GM12872 (cell line): ENCODE measurements at regions not wholly inside any gene's neighbourhood (a gene's known extent, or its start where the extent isn't known, plus 50 kb on each side); places are given as distances from the start of the nearest gene placed in this dataset.

Experiments
- TF ChIP-seq, protein P1 (sequence below): IDR thresholded peaks from 3 replicates; pipeline ENCODE4 v1.5.1; 2011; ENCODE audit warnings: low read depth, mild to moderate bottlenecking, low read length, moderate library complexity; ENCODE audit not compliant: insufficient read depth

DNA sequence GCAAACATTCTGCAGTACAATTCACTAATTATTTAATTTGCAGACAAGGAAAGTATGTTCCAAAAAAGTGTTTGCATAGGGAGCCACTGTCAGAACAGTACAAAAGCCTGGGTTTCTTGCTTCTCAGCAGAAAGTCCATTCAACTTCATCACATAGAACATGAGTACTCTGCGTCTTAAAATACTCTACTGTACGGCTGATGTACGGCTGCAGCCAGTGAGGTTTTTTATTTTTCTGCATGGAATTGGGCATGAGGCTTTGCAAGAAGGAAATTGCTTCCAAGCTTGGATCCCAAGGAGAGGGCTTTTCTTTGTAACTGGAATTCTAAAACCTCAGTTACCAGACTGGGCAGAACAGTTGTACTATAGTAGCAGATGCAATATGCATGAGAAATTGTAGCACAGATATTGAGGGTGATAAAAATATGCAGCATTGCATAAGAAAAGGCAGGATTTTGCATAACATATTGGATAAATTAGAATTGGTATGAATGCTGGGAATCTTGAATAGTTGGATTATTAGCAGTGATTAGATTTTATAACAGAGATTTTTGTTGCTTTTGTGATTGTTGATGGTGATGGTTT, 178.1 kb upstream of the CDH9 start:
- TF ChIP-seq, protein P1, sequence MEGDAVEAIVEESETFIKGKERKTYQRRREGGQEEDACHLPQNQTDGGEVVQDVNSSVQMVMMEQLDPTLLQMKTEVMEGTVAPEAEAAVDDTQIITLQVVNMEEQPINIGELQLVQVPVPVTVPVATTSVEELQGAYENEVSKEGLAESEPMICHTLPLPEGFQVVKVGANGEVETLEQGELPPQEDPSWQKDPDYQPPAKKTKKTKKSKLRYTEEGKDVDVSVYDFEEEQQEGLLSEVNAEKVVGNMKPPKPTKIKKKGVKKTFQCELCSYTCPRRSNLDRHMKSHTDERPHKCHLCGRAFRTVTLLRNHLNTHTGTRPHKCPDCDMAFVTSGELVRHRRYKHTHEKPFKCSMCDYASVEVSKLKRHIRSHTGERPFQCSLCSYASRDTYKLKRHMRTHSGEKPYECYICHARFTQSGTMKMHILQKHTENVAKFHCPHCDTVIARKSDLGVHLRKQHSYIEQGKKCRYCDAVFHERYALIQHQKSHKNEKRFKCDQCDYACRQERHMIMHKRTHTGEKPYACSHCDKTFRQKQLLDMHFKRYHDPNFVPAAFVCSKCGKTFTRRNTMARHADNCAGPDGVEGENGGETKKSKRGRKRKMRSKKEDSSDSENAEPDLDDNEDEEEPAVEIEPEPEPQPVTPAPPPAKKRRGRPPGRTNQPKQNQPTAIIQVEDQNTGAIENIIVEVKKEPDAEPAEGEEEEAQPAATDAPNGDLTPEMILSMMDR: no peak

DNA sequence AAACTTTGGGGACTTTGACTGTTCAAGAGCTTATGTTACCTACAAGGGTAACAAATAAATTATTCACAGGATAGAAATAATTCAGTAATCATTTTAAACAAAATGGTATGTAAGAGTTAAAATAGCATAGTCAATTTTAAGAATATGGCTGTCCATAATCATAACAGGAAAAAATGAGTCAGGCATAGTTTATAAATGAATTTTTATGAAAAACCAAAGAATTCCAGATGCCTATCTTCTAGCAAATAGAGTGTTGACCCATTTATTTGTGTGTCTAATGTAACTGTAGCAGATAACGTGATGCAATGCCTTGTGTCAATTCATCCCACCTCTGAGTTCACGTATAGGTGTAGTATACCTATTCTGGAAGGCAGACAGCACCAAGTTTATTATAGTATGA, 169.7 kb upstream of the CDH9 start:
- TF ChIP-seq, protein P1: no peak

DNA sequence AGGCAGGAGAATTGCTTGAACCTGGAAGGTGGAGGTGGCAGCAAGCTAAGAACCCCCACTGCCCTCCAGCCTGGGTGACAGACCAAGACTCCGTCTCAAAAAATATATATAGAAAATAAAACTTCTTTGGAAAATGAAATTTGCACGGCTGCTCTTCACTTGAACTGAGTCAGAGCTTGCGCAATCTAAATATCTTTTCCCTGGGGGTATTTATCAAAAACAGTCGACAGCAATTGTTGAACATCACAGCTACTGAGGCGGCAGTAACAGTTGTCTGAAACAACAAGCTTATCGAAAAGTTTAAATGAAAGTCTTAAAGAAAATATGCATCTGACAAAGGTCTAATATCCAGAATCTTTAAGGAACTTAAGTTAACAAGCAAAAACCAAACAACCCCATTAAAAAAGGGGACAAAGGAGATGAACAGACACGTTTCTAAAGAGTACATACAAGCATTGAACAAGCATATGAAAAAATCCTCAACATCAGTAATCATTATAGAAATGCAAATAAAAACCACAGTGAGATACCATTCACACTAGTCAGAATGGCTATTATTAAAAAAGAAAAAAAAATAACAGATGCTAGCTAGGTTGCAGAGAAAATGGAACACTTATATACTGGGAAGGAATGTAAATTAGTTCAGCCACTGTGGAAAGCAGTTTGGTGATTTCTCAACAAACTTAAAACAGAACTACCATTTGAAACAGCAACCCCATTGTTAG, 153.6 kb upstream of the CDH9 start:
- TF ChIP-seq, protein P1: no peak

DNA sequence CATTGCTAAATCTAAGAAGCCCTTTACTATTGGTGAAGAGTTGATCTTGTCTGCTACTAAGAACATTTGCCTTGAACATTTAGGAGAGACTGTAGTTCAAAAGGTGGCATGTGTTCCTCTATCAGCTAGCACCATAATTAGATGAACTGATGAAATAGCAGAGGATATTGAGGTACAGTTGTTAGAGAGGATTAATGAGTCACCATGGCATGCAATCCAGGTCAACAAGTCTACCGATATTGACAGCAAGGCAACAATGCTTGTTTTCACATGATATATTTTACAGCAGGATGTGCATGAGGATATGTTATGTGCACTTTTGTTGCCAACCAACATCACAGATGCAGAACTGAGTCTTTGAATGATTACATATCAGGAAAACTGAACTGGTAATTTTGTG, 134.3 kb upstream of the CDH9 start:
- TF ChIP-seq, protein P1: no peak

DNA sequence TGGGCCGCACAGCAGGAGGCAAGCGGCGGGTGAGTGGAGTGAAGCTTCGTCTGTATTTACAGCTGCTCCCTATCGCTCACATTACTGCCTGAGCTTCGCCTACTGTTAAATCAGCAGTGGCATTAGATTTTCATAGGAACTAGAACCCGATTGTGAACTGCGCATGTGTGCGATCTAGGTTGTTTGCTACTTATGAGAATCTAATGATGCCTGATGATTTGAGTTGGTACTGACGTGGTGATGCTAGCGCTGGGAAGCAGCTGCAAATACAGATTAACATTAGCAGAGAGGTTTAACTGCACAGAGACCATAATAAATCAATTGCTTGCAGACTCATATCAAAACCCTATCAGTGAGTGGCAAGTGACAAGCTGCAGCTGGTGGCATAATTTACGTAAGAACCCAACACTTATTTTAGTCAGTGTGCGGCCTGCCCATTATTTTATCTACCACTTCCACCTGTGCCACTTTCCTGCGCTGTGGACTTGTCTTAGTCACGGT, 133.4 kb upstream of the CDH9 start:
- TF ChIP-seq, protein P1: no peak

DNA sequence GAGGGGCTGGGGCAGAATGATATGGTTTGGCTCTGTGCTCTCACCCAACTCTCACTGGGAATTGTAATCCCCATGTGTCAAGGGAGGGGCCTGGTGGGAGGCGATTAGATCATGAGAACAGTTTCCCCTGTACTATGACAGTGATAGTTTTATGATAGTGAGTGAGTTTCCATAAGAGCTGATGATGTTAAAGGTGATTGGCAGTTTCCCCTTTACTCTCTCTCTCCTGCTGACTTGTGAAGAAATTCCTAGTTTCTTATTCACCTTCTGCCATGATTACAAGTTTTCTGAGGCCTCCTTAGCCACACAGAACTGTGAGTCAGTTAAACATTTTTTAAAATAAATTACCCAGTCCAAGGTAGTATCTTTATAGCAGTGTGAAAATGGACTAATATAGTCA, 120.4 kb upstream of the CDH9 start:
- TF ChIP-seq, protein P1: no peak

DNA sequence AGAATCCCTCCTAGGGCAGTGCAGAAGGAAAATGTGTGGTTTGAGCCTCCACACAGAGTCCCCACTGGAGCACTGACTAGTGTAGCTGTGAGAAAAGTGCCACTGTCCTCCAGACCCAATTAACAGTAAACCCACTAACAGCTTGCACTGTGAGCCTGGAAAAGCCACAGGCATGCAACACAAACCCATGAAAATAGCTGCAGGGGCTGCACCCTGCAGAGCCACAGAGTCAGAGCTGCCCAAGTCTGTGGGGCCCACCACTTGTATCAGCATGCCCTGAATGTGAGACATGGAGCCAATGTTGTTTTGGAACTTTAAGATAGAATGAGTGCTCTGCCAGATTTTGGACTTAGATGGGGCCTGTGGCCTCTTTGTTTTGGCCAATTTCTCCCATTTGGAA, 119.8 kb upstream of the CDH9 start:
- TF ChIP-seq, protein P1: no peak
